GM23338 (cell line): ENCODE measurements at regions not wholly inside any gene's neighbourhood (a gene's known extent, or its start where the extent isn't known, plus 50 kb on each side); places are given as distances from the start of the nearest gene placed in this dataset.

ENCODE experiments used
- ATAC-seq: fragments of 200-7000 bp; cut with Tn5 transposase; 3 replicates; pipeline ENCODE4 v1.9.1; 2020
- DNase-seq: peaks from one replicate; pipeline ENCODE4 v3.0.0-alpha.2; 2015; ENCODE audit warnings: low spot score
- H2AFZ ChIP-seq: fragments of 200-600 bp; sonication (generic); 2 replicates; pipeline ENCODE4 v1.8.0; 2016; ENCODE audit warnings: antibody characterized with exemption, mild to moderate bottlenecking, moderate library complexity
- H3F3A ChIP-seq: fragments of 200-600 bp; sonication (generic); replicated peaks from 2 replicates; pipeline ENCODE4 v1.8.0; 2017; ENCODE audit warnings: antibody characterized with exemption, mixed run types, low read depth
- H3K27ac ChIP-seq: fragments of 200-600 bp; sonication (generic); 2 replicates; pipeline ENCODE4 v1.6.1; 2016; ENCODE audit warnings: low read depth
- H3K27me3 ChIP-seq: fragments of 200-600 bp; sonication (generic); 2 replicates; pipeline ENCODE4 v1.8.0; 2016; ENCODE audit warnings: mild to moderate bottlenecking, mixed run types, moderate library complexity; ENCODE audit not compliant: insufficient read depth
- H3K36me3 ChIP-seq: fragments of 200-600 bp; sonication (generic); 2 replicates; pipeline ENCODE4 v1.8.0; 2016; ENCODE audit warnings: mild to moderate bottlenecking; ENCODE audit not compliant: insufficient read depth
- H3K4me1 ChIP-seq: fragments of 200-600 bp; sonication (generic); 2 replicates; pipeline ENCODE4 v1.8.0; 2016; ENCODE audit warnings: mild to moderate bottlenecking, moderate library complexity; ENCODE audit not compliant: insufficient read depth
- H3K4me2 ChIP-seq: fragments of 200-600 bp; sonication (generic); 2 replicates; pipeline ENCODE4 v1.7.1; 2017; ENCODE audit warnings: mixed run types
- H3K4me3 ChIP-seq: fragments of 200-600 bp; sonication (generic); 2 replicates; pipeline ENCODE4 v1.6.1; 2016; ENCODE audit warnings: mixed run types
- H3K79me2 ChIP-seq: fragments of 200-600 bp; sonication (generic); replicated peaks from 2 replicates; pipeline ENCODE4 v1.8.0; 2017; ENCODE audit warnings: mild to moderate bottlenecking; ENCODE audit not compliant: insufficient read depth
- H3K9me2 ChIP-seq: fragments of 200-600 bp; sonication (generic); 2 replicates; pipeline ENCODE4 v1.8.0; 2017; ENCODE audit not compliant: insufficient read depth
- H4K20me1 ChIP-seq: fragments of 200-600 bp; sonication (generic); replicated peaks from 2 replicates; pipeline ENCODE4 v1.8.0; 2017; ENCODE audit warnings: mild to moderate bottlenecking; ENCODE audit not compliant: insufficient read depth
- H3K27ac Mint-ChIP-seq: 2 replicates; pipeline ENCODE4 v1.8.0; 2020; ENCODE audit warnings: inconsistent platforms, mild to moderate bottlenecking, moderate library complexity, mixed read lengths
- H3K27me3 Mint-ChIP-seq: 3 replicates; pipeline ENCODE4 v1.8.0; 2022; ENCODE audit warnings: low read depth, mild to moderate bottlenecking, moderate library complexity, mixed read lengths, inconsistent platforms; ENCODE audit not compliant: insufficient read depth, poor library complexity
- H3K36me3 Mint-ChIP-seq: 3 replicates; pipeline ENCODE4 v1.8.0; 2021; ENCODE audit warnings: low read depth, mild to moderate bottlenecking, inconsistent platforms, moderate library complexity, mixed read lengths
- H3K4me1 Mint-ChIP-seq: 3 replicates; pipeline ENCODE4 v1.8.0; 2020; ENCODE audit warnings: mild to moderate bottlenecking, inconsistent platforms, mixed read lengths
- H3K4me3 Mint-ChIP-seq: 3 replicates; pipeline ENCODE4 v1.8.0; 2021; ENCODE audit warnings: moderate library complexity, mild to moderate bottlenecking, inconsistent platforms, mixed read lengths
- H3K9me3 Mint-ChIP-seq: 3 replicates; pipeline ENCODE4 v1.8.0; 2020; ENCODE audit warnings: moderate library complexity, mild to moderate bottlenecking, inconsistent platforms, mixed read lengths
- CREB1 ChIP-seq: fragments of 250-450 bp; sonication (Bioruptor Pico); IDR thresholded peaks from 2 replicates; pipeline ENCODE4 v1.5.0; 2020; ENCODE audit warnings: low read depth, mild to moderate bottlenecking, moderate library complexity
- CTCF ChIP-seq, 2 experiments: fragments of 200-600 bp in 1 of 2; sonication (generic) in 1 of 2; conservative IDR thresholded peaks; 2 replicates each; pipeline versions ENCODE4 v1.5.1 to v1.6.1; 2016 to 2017; ENCODE audit warnings: antibody characterized with exemption in 2 of 2, low read depth in 2 of 2, mild to moderate bottlenecking in 2 of 2, moderate library complexity in 1 of 2
- ETS1 ChIP-seq: IDR thresholded peaks from 2 replicates; pipeline ENCODE4 v1.6.1; 2016; ENCODE audit warnings: antibody characterized with exemption
- EZH2 ChIP-seq: fragments of 200-600 bp; sonication (generic); IDR thresholded peaks from one replicate; pipeline ENCODE4 v1.8.0; 2017; ENCODE audit warnings: antibody characterized with exemption, mild to moderate bottlenecking, low read depth; ENCODE audit not compliant: unreplicated experiment
- JUNB ChIP-seq: IDR thresholded peaks from one replicate; pipeline ENCODE4 v1.6.1; 2016; ENCODE audit warnings: antibody characterized with exemption; ENCODE audit not compliant: unreplicated experiment
- NANOG ChIP-seq: IDR thresholded peaks from 2 replicates; pipeline ENCODE4 v1.6.1; 2016; ENCODE audit warnings: antibody characterized with exemption, borderline replicate concordance
- POLR2AphosphoS5 ChIP-seq: IDR thresholded peaks from 2 replicates; pipeline ENCODE4 v1.6.1; 2016; ENCODE audit warnings: antibody characterized with exemption, low read depth
- ZNF114 ChIP-seq: fragments of 250-450 bp; sonication (Bioruptor Pico); IDR thresholded peaks from 2 replicates; pipeline ENCODE4 v1.5.0; 2020; ENCODE audit warnings: mild to moderate bottlenecking, moderate library complexity
- ZNF462 ChIP-seq: fragments of 250-450 bp; sonication (Bioruptor Pico); IDR thresholded peaks from 2 replicates; pipeline ENCODE4 v1.5.0; 2020; ENCODE audit warnings: mild to moderate bottlenecking, moderate library complexity

GRCh38 chr6:92714346-92714745 is 705.0 kb downstream of the EPHA7 start:
- DNase-seq (no peak), ATAC-seq (no peak)
- H3K79me2 ChIP-seq = no peaks in the 10 kb centered on the region; the same call in 1 of the 2 replicates
- Mint-ChIP-seq H3K27ac (no peak overlapping the region), H3K9me3 (no peaks in the 10 kb centered on the region; the same call in 2 of the 3 replicates), H3K4me1 (peaks cover 10% of the 10 kb centered on the region; the same call in 2 of the 3 replicates), H3K4me3 (no peak overlapping the region), H3K27me3 (no peaks in the 10 kb centered on the region), H3K36me3 (no peaks in the 10 kb centered on the region)
- no peak overlapping the region for H3K4me2 ChIP-seq
- no peak overlapping the region for H3K4me3 ChIP-seq
- H3K27me3 ChIP-seq = no peaks in the 10 kb centered on the region
- no peaks in the 10 kb centered on the region for H3K9me2 ChIP-seq
- H3K4me1 ChIP-seq = peaks cover 15% of the 10 kb centered on the region; the same call in 1 of the 2 replicates
- no peak overlapping the region for H3K27ac ChIP-seq
- H2AFZ ChIP-seq = no peak overlapping the region
- H4K20me1 ChIP-seq = no peaks in the 10 kb centered on the region
- TF ChIP-seq EZH2 (no peak), JUNB (no peak), CTCF (conservative IDR thresholded peaks at IDR 0.05; ENCODE audit: low read depth in 2 of 2) (no peak), ZNF462 (CRISPR knock-in tag) (no peak), NANOG (no peak), ZNF114 (CRISPR knock-in tag) (no peak), CREB1 (CRISPR knock-in tag) (no peak), ETS1 (no peak), POLR2AphosphoS5 (no peak)
- H3F3A ChIP-seq = no peaks in the 10 kb centered on the region
- no peaks in the 10 kb centered on the region for H3K36me3 ChIP-seq
